Choroid plexus epithelial cell (primary cell): ENCODE measurements at regions not wholly inside any gene's neighbourhood (a gene's known extent, or its start where the extent isn't known, plus 50 kb on each side); places are given as distances from the start of the nearest gene placed in this dataset.

ENCODE experiments used
- DNase-seq: peaks from one replicate; pipeline ENCODE4 v3.0.0-alpha.2; 2010; ENCODE audit warnings: low read depth
- H3K4me3 ChIP-seq: 2 replicates; pipeline ENCODE4 v1.5.1; 2011; ENCODE audit warnings: low read depth, mild to moderate bottlenecking, control low read depth, low read length, moderate library complexity
- TF ChIP-seq, protein P1 (sequence below): conservative IDR thresholded peaks from 2 replicates; pipeline ENCODE4 v1.5.1; 2011; ENCODE audit warnings: low read depth, mild to moderate bottlenecking, control low read depth, inconsistent platforms, low read length, moderate library complexity

- TF ChIP-seq, protein P1, sequence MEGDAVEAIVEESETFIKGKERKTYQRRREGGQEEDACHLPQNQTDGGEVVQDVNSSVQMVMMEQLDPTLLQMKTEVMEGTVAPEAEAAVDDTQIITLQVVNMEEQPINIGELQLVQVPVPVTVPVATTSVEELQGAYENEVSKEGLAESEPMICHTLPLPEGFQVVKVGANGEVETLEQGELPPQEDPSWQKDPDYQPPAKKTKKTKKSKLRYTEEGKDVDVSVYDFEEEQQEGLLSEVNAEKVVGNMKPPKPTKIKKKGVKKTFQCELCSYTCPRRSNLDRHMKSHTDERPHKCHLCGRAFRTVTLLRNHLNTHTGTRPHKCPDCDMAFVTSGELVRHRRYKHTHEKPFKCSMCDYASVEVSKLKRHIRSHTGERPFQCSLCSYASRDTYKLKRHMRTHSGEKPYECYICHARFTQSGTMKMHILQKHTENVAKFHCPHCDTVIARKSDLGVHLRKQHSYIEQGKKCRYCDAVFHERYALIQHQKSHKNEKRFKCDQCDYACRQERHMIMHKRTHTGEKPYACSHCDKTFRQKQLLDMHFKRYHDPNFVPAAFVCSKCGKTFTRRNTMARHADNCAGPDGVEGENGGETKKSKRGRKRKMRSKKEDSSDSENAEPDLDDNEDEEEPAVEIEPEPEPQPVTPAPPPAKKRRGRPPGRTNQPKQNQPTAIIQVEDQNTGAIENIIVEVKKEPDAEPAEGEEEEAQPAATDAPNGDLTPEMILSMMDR, result no peak
- DNase-seq, result no peak
- no peak overlapping the region for H3K4me3 ChIP-seq
Measured at GRCh38 chr4:3849140-3849539, 83.0 kb downstream of the ADRA2C start.

DNA sequence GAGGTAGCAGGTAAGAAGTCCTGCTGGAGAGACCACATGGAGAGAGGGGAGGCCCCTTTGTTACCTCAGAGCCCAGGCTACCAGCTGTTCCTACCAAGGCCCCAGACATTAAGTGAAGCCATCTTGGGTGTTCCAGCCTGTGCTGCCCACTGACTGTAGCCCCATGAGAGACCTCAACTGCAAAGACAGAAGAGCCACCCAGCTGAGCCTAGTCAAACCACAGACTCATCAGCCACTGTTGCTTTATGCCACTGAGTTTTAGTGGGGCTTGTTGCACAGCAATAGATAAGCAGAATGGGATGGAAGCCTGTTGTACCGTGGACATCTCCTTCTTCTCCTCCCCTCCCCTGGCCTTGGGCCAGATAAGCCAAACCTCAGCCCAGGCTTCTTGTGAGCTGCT is 83.9 kb downstream of the ADRA2C start:
- no peak overlapping the region for H3K4me3 ChIP-seq
- TF ChIP-seq, protein P1, result no peak
- no peak for DNase-seq

GRCh38 chr4:3851211-3851610 is 85.0 kb downstream of the ADRA2C start:
- TF ChIP-seq, protein P1, result no peak
- H3K4me3 ChIP-seq, result no peak overlapping the region
- DNase-seq, result no peak

- H3K4me3 ChIP-seq, result no peak overlapping the region
- no peak for DNase-seq
- TF ChIP-seq, protein P1, result no peak
Measured at GRCh38 chr4:3851881-3852280, 85.7 kb downstream of the ADRA2C start.

DNA sequence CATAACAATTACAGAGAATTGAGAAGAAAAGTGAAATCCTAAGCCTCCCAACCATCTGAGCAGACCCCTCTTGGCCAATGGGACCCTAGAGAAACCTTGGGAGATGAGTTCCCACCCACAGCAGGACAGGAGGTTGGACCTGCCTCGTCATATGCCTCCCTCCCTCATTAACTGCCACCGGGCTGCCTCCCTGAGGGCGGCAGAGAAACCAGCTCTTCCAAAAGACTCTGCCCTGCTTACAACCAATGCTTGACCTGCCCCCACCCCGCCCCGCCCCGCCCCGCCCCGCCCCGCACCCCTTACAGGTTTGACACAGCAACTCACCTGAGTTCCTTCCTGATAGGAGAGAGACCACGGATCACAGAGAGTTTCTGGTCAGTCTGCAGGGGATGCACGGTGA is 86.1 kb downstream of the ADRA2C start:
- H3K4me3 ChIP-seq, result no peak overlapping the region
- TF ChIP-seq, protein P1, result no peak
- DNase-seq, result no peak

GRCh38 chr4:3852711-3853110 is 86.5 kb downstream of the ADRA2C start:
- TF ChIP-seq, protein P1, result no peak
- DNase-seq, result no peak
- no peak overlapping the region for H3K4me3 ChIP-seq

- TF ChIP-seq, protein P1, result no peak
- no peak for DNase-seq
- H3K4me3 ChIP-seq, result no peak overlapping the region
Measured at GRCh38 chr4:3853388-3854035, 87.3 kb downstream of the ADRA2C start.
